ENCODE measurements at regions not wholly inside any gene's neighbourhood (a gene's known extent, or its start where the extent isn't known, plus 50 kb on each side); places are given as distances from the start of the nearest gene placed in this dataset.

GRCh38 chr12:11946161-11946560 is 124.6 kb upstream of the BCL2L14 start:
- DNase-seq (ENCODE audit: low read depth in 3 of 3): no peak

GRCh38 chr12:11947213-11947612 is 123.5 kb upstream of the BCL2L14 start:
- DNase-seq (ENCODE audit: low read depth in 3 of 3): no peak

- DNase-seq (ENCODE audit: low read depth in 3 of 3): no peak
These were observed 120.9 kb upstream of the BCL2L14 start for GRCh38 chr12:11949738-11950411.

GRCh38 chr12:11951209-11951608 is 119.5 kb upstream of the BCL2L14 start:
- no peak for DNase-seq (ENCODE audit: low read depth in 3 of 3)

GRCh38 chr12:11953523-11953922 is 117.2 kb upstream of the BCL2L14 start:
- no peak for DNase-seq (ENCODE audit: low read depth in 3 of 3)

GRCh38 chr12:11954181-11954580 is 116.6 kb upstream of the BCL2L14 start:
- DNase-seq (ENCODE audit: low read depth in 3 of 3): no peak

- DNase-seq (ENCODE audit: low read depth in 3 of 3): peak in 2 of 3 experiments; percentile 36 to 50
These were observed 112.3 kb upstream of the BCL2L14 start for GRCh38 chr12:11958221-11959091.

- DNase-seq (ENCODE audit: low read depth in 3 of 3): no peak
These were observed 111.5 kb upstream of the BCL2L14 start for GRCh38 chr12:11959117-11959823.

- DNase-seq (ENCODE audit: low read depth in 3 of 3): no peak
These were observed 110.1 kb upstream of the BCL2L14 start for GRCh38 chr12:11960646-11961045.

GRCh38 chr12:11961686-11962085 is 109.1 kb upstream of the BCL2L14 start:
- no peak for DNase-seq (ENCODE audit: low read depth in 3 of 3)

GRCh38 chr12:11962860-11963259 is 107.9 kb upstream of the BCL2L14 start:
- DNase-seq (ENCODE audit: low read depth in 3 of 3): no peak

- DNase-seq (ENCODE audit: low read depth in 3 of 3): no peak
These were observed 106.8 kb upstream of the BCL2L14 start for GRCh38 chr12:11963841-11964471.

- DNase-seq (ENCODE audit: low read depth in 3 of 3): no peak
These were observed 105.4 kb upstream of the BCL2L14 start for GRCh38 chr12:11965258-11965910.

- no peak for DNase-seq (ENCODE audit: low read depth in 3 of 3)
These were observed 103.2 kb upstream of the BCL2L14 start for GRCh38 chr12:11967376-11968047.

GRCh38 chr12:11968048-11968383 is 102.7 kb upstream of the BCL2L14 start:
- no peak for DNase-seq (ENCODE audit: low read depth in 3 of 3)

GRCh38 chr12:11968516-11968915 is 102.2 kb upstream of the BCL2L14 start:
- no peak for DNase-seq (ENCODE audit: low read depth in 3 of 3)

- DNase-seq (ENCODE audit: low read depth in 3 of 3): no peak
These were observed 101.1 kb upstream of the BCL2L14 start for GRCh38 chr12:11969437-11970154.

GRCh38 chr12:11970155-11970520 is 100.6 kb upstream of the BCL2L14 start:
- DNase-seq (ENCODE audit: low read depth in 3 of 3): no peak

GRCh38 chr12:11973396-11973795 is 97.3 kb upstream of the BCL2L14 start:
- DNase-seq (ENCODE audit: low read depth in 3 of 3): no peak

- no peak for DNase-seq (ENCODE audit: low read depth in 3 of 3)
These were observed 94.7 kb upstream of the BCL2L14 start for GRCh38 chr12:11976005-11976404.

Data from stimulated activated CD4-positive, alpha-beta T cell treated with anti-CD3 and anti-CD28 coated beads, TNF-alpha, amount 100 ng/mL, for 24 hours (primary cell).